Mammary epithelial cell (primary cell): ENCODE measurements at regions not wholly inside any gene's neighbourhood (a gene's known extent, or its start where the extent isn't known, plus 50 kb on each side); places are given as distances from the start of the nearest gene placed in this dataset.

Experiments used
- CTCF ChIP-seq, 2 donors: IDR thresholded peaks in 1 of 2; conservative IDR thresholded peaks in 1 of 2; 2 replicates each; pipeline ENCODE4 v1.5.1; 2011 to 2012; ENCODE audit warnings: inconsistent platforms in 2 of 2, low read length in 2 of 2, mild to moderate bottlenecking in 2 of 2, control low read depth in 1 of 2, low read depth in 1 of 2; ENCODE audit not compliant: insufficient read depth in 1 of 2; ENCODE audit errors: extremely low read depth in 1 of 2
- EZH2 ChIP-seq: IDR thresholded peaks from 2 replicates; pipeline ENCODE4 v1.6.1; 2012; ENCODE audit warnings: low read length, inconsistent platforms, borderline replicate concordance

- no peak for TF ChIP-seq CTCF (conservative IDR thresholded peaks at IDR 0.05 in 1 of 2, IDR thresholded peaks at IDR 0.05 in 1 of 2; ENCODE audit: extremely low read depth in 1 of 2, insufficient read depth in 1 of 2, low read depth in 1 of 2, low read length in 2 of 2)
- TF ChIP-seq EZH2, result no peak
Measured at GRCh38 chr2:238964544-238965067, 116.7 kb downstream of the TWIST2 start.
